Vagina (tissue), 2 donors: ENCODE measurements at regions not wholly inside any gene's neighbourhood (a gene's known extent, or its start where the extent isn't known, plus 50 kb on each side); places are given as distances from the start of the nearest gene placed in this dataset.

Experiments
- POLR2A ChIP-seq, 2 donors: fragments of 450-650 bp; IDR thresholded peaks; one replicate each; pipeline ENCODE4 v1.6.1; 2017; ENCODE audit warnings: antibody characterized with exemption in 2 of 2, mild to moderate bottlenecking in 2 of 2, moderate library complexity in 2 of 2
- POLR2AphosphoS5 ChIP-seq, 2 donors: sonication (generic); formaldehyde crosslinking; IDR thresholded peaks; one replicate each; pipeline ENCODE4 v1.9.0; 2017; ENCODE audit warnings: antibody characterized with exemption in 2 of 2, mild to moderate bottlenecking in 2 of 2, low read depth in 1 of 2; ENCODE audit not compliant: insufficient read depth in 1 of 2
- TF ChIP-seq, protein P1 (sequence below), 3 experiments: fragments of 450-650 bp in 2 of 3; fragments of 200-600 bp in 1 of 3; sonication (generic) in 1 of 3; IDR thresholded peaks; one replicate each; pipeline ENCODE4 v1.5.1; 2017 to 2019; ENCODE audit warnings: antibody characterized with exemption in 3 of 3, mild to moderate bottlenecking in 2 of 3, moderate library complexity in 2 of 3

DNA sequence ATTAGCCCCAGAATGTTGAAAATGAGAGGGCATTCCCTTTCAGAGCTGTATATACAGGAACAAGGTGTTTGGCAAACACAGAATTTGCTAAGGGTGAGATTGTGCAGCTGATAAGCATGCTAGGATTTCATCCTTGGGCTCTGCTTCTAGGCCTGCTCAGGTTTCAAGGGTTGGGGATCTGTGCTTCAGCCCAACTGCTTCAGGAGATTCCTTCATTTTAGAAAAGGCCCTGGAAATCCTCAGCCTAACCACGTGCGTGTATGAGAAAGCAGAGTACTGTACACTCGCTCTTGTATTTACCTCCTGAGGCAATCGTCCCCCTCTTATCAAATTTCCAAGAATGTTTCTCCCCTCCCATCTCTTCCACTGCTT lies 291.6 kb upstream of the ARGLU1 start:
- no peak for TF ChIP-seq POLR2A (IDR thresholded peaks at IDR 0.05)
- TF ChIP-seq, protein P1, sequence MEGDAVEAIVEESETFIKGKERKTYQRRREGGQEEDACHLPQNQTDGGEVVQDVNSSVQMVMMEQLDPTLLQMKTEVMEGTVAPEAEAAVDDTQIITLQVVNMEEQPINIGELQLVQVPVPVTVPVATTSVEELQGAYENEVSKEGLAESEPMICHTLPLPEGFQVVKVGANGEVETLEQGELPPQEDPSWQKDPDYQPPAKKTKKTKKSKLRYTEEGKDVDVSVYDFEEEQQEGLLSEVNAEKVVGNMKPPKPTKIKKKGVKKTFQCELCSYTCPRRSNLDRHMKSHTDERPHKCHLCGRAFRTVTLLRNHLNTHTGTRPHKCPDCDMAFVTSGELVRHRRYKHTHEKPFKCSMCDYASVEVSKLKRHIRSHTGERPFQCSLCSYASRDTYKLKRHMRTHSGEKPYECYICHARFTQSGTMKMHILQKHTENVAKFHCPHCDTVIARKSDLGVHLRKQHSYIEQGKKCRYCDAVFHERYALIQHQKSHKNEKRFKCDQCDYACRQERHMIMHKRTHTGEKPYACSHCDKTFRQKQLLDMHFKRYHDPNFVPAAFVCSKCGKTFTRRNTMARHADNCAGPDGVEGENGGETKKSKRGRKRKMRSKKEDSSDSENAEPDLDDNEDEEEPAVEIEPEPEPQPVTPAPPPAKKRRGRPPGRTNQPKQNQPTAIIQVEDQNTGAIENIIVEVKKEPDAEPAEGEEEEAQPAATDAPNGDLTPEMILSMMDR (IDR thresholded peaks at IDR 0.05), result no peak
- no peak for TF ChIP-seq POLR2AphosphoS5 (IDR thresholded peaks at IDR 0.05; ENCODE audit: insufficient read depth in 1 of 2, low read depth in 1 of 2)
